Erythroblast (primary cell): ENCODE measurements at regions not wholly inside any gene's neighbourhood (a gene's known extent, or its start where the extent isn't known, plus 50 kb on each side); places are given as distances from the start of the nearest gene placed in this dataset.

Source experiments
- GATA1 ChIP-seq: IDR thresholded peaks from 2 replicates; pipeline ENCODE4 v1.6.1; 2011; ENCODE audit warnings: low read depth, mild to moderate bottlenecking, control low read depth, low read length, moderate library complexity
- POLR2A ChIP-seq: IDR thresholded peaks from 2 replicates; pipeline ENCODE4 v1.6.1; 2011; ENCODE audit warnings: mild to moderate bottlenecking, low read length

DNA sequence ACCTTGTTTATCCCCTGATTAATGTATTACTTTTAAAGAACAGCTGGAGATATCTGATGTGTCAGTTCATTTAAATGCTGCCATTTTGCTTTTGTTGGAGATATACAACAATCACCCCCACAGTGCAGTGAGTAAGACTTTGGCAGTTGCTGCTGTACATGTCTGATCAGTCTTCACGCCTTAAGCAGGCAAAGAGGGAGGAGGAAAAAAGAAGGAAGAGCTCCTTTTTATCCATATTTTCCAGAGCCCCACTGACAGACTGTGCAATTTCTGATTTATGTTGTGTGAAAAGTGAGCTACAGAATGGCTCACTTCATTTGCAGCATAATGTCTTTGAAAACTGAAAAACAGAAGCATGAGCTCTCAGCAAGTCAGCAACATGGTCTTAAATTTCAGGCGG is 319.7 kb upstream of the LRIG3 start:
- TF ChIP-seq POLR2A (no peak), GATA1 (no peak)
